Psoas muscle (tissue), 7 donors: ENCODE measurements at regions not wholly inside any gene's neighbourhood (a gene's known extent, or its start where the extent isn't known, plus 50 kb on each side); places are given as distances from the start of the nearest gene placed in this dataset.

Experiments used
- ATAC-seq, 4 donors: fragments of 200-7000 bp; cut with Tn5 transposase; one replicate each; pipeline ENCODE4 v1.9.1; 2020; ENCODE audit warnings: moderate library complexity in 3 of 4, mild to moderate bottlenecking in 2 of 4
- DNase-seq, 2 donors: peaks; one replicate each; pipeline ENCODE4 v3.0.0-alpha.2; 2020
- H3K27ac ChIP-seq: fragments of 200-600 bp; one replicate; pipeline ENCODE4 v1.8.0; 2022
- H3K27me3 ChIP-seq, 3 donors: fragments of 200-600 bp in 1 of 3; one replicate each; pipeline versions ENCODE4 v1.6.1 to v1.8.0; 2013 to 2022; ENCODE audit warnings: low read length in 2 of 3, mild to moderate bottlenecking in 2 of 3, moderate library complexity in 1 of 3; ENCODE audit not compliant: insufficient read depth in 3 of 3
- H3K36me3 ChIP-seq, 2 donors: fragments of 200-600 bp in 1 of 2; one replicate each; pipeline versions ENCODE4 v1.6.1 to v1.8.0; 2013 to 2022; ENCODE audit warnings: low read depth in 1 of 2, mild to moderate bottlenecking in 1 of 2, moderate library complexity in 1 of 2; ENCODE audit not compliant: insufficient read depth in 1 of 2
- H3K4me1 ChIP-seq: fragments of 200-600 bp; one replicate; pipeline ENCODE4 v1.8.0; 2022
- H3K4me3 ChIP-seq: fragments of 200-600 bp; one replicate; pipeline ENCODE4 v1.8.0; 2022; ENCODE audit warnings: mild to moderate bottlenecking
- H3K9me3 ChIP-seq: fragments of 200-600 bp; one replicate; pipeline ENCODE4 v1.8.0; 2022
- WGBS, 3 donors: extraction: QIAGEN DNeasy Blood & Tissue Kit; methylation state at CpG; one replicate each; pipeline versions ENCODE4 v1.1.6 to v1.1.7; 2013; 5-methylcytosine and 5-hydroxymethylcytosine counted together
- intact Hi-C, 2 donors: fragments of 100-400 bp; cut with DNase I; formaldehyde crosslinking; loops; one replicate each; pipeline versions ENCODE4 v1.11.0 to v1.14.2; 2022
- TF ChIP-seq, protein P1 (sequence below): fragments of 200-600 bp; IDR thresholded peaks from one replicate; pipeline ENCODE4 v1.8.0; 2022; ENCODE audit warnings: antibody characterized with exemption
- donor health status: healthy with polysubstance abuse.
- donor health status: DM: no; HTN: no; CAD: no; lungs with moderate emphysema.
- donor health status: Bipolar disorder and iron deficiency.
- donor health status: healthy.
- donor health status: DM: yes; HTN: yes; CAD: no.
- donor health status: DM: no; HTN: no; CAD: no.
- donor health status: DM: yes; HTN: yes; CAD: no.

DNA sequence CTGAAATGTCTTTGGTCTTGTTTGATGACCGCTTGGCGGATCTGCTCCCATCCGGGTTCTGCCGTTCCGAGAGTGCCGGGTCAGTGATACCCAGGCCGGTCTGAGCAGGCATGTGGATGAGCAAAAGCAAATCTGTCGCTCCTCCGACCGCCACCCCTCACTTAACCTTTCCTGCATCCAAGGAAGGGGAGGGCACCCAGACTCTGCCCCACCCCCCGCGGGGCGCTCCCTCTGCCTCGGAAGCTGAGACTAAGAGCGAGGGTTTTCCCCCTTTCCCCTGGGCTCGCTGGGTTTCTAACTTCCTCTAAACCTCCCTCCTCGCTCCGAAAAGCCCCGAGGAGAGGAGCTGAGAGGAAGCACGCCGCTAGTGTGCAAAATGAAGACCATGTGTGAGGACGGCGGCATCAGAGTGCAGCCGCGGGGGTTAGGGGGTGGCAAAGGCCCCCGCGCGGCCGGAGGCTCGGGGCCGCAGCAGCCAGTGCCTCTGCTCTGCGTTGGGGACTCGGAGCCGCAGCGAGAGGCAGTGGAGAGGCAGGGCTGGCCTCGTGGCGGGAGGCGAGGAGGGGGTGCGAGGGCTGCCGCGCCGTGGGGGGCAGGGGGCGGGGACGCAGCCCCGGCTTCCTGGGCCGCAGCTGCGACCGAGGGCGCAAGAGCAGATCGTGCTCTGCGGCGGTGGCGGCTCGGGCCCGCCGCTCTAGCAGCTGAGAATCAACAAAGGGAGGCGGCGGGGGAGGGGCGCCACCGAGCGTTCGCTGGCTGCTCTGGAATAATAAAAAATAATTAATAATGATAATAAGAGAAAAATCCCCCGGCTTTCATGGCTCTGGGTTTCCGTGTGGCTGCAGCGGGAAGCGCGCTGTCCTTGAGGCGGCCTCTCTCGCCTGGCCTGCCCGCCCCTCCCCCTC, 55.8 kb upstream of the BCOR start:
- ATAC-seq (peak; percentile 9 to 38 (median 27)), DNase-seq (peak; percentile 48 to 70)
- Histone ChIP-seq H3K27me3 (peaks cover 0 to 84% (median 0%) of the 10 kb centered on the region in 3 donors), H3K9me3 (no peaks in the 10 kb centered on the region), H3K27ac (peak overlapping the region; percentile 74), H3K4me1 (peaks cover 12% of the 10 kb centered on the region), H3K36me3 (no peaks in the 10 kb centered on the region), H3K4me3 (peak overlapping the region; percentile 59)
- WGBS, 3 donors = 0 to 4% (median 0%) methylated on average over 26 to 66 of the region's 70 CpGs
- intact Hi-C loops = loop anchor here (1.0 to 10.0 kb wide), 6 partner anchors 45 to 249 kb away; partner anchors contain the start of gene BCOR (in 1 of the 2)
- TF ChIP-seq, protein P1, sequence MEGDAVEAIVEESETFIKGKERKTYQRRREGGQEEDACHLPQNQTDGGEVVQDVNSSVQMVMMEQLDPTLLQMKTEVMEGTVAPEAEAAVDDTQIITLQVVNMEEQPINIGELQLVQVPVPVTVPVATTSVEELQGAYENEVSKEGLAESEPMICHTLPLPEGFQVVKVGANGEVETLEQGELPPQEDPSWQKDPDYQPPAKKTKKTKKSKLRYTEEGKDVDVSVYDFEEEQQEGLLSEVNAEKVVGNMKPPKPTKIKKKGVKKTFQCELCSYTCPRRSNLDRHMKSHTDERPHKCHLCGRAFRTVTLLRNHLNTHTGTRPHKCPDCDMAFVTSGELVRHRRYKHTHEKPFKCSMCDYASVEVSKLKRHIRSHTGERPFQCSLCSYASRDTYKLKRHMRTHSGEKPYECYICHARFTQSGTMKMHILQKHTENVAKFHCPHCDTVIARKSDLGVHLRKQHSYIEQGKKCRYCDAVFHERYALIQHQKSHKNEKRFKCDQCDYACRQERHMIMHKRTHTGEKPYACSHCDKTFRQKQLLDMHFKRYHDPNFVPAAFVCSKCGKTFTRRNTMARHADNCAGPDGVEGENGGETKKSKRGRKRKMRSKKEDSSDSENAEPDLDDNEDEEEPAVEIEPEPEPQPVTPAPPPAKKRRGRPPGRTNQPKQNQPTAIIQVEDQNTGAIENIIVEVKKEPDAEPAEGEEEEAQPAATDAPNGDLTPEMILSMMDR = peak; percentile 13

DNA sequence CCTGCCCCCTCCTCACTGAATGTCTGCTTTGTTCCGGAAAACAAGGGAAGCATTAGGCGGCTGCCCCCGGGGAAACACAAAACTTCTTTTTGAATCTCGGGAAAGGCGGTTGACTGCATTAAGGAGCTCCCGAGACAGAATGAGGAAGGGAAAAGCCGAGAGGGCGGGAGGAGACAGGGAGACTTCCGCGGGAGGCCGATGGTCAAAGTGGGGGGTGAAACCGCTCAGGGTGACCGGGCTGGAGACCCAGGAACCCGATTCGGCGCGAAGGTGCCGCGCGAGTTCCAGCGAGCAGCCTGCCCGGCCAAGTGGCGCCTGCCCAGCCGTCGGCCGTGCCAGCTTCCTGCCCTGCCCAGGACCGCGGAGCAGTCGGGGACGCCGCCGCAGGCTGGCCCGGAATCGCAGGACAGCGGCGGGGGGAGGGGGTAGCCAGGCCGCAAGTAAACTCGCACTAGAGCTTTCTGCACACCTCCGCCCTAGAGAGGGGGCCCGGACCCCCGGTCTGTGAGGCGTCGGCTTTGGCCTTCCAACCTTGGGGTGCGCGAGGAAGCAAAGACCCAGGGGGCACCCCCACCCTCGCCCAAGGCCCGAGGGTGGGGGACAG, 55.1 kb upstream of the BCOR start:
- intact Hi-C loops = loop anchor here (2.0 to 10.0 kb wide), 4 partner anchors 56 to 248 kb away; partner anchors contain the start of gene BCOR (in 1 of the 2)
- no peaks in the 10 kb centered on the region for H3K9me3 ChIP-seq
- peaks cover 12% of the 10 kb centered on the region for H3K4me1 ChIP-seq
- H3K27ac ChIP-seq = peak overlapping the region; percentile 74
- H3K27me3 ChIP-seq = peaks cover 0 to 77% (median 0%) of the 10 kb centered on the region in 3 donors
- H3K36me3 ChIP-seq = no peaks in the 10 kb centered on the region
- peak overlapping the region; percentile 59 for H3K4me3 ChIP-seq
- DNase-seq = peak; percentile 67 to 85
- TF ChIP-seq, protein P1 = no peak
- WGBS, 3 donors = 1 to 5% (median 2%) methylated on average over 16 to 47 of the region's 47 CpGs
- ATAC-seq = peak; percentile 68 to 82 (median 77)

DNA sequence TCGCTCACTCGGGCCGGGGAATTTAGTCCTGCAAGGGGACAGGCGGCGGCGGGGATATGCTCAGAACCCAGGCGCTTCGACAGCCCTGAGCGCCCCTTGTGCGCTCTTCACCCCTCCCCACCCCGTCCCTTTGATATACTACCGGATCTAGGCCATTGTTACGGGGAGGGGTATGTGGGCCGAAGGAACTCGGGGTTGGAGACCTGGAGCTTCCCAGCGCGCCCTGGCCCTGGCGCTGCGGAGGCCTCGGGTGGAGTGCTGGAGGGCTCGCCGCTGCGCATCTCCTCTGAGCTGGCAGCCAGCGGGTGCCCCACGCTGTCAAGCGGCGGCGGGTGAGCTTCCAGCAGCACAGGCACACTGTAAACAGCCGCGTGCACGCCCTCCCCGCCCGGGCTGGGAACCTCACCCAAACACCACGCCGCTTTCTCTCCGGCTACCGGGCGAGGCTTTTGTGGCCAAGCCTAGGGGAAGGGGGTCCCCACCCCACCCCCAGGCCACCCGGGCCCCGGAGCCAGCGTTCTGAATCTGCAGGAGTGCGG, 54.5 kb upstream of the BCOR start:
- H3K27me3 ChIP-seq = peaks cover 0 to 77% (median 0%) of the 10 kb centered on the region in 3 donors

More for the DNA sequence above, 54.5 kb upstream of the BCOR start:
- DNase-seq (peak; percentile 48 to 71), ATAC-seq (peak; percentile 16 to 61 (median 52))
- intact Hi-C loops = loop anchor here (2.0 to 10.0 kb wide), 4 partner anchors 55 to 247 kb away; partner anchors contain the start of gene BCOR (in 1 of the 2)
- Histone ChIP-seq H3K4me1 (peaks cover 12% of the 10 kb centered on the region), H3K4me3 (peak overlapping the region; percentile 59), H3K36me3 (no peaks in the 10 kb centered on the region), H3K9me3 (no peaks in the 10 kb centered on the region), H3K27ac (peak overlapping the region; percentile 74)
- 9 to 14% (median 9%) methylated on average over 21 to 42 of the region's 42 CpGs for WGBS, 3 donors
- TF ChIP-seq, protein P1 = no peak
